ENCODE measurements at regions not wholly inside any gene's neighbourhood (a gene's known extent, or its start where the extent isn't known, plus 50 kb on each side); places are given as distances from the start of the nearest gene placed in this dataset.

DNA sequence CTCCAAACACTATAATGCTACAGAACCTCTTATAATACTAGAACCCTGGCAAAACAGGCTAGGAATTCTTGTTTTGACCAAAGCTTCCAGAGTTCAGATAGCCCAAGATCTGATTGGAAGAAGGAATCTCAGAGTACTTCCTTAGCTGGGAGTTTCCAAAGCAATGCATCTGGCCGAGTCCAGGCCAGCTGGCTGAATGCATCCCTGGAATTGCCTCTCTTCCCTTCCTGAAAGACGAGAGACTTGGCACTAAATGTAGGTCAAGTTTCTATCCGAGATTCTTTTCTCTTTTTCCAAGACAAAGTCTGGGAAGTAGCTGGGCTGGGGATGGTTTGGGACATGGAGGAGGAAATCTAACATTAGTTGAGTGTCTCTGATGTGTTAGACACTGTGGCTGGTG is 68.7 kb upstream of the ADPGK start:
- ATAC-seq (no peak), DNase-seq (no peak)
- no peak overlapping the region for H3K27ac ChIP-seq
- H3K36me3 ChIP-seq, result no peaks in the 10 kb centered on the region
- no peak overlapping the region for H3K4me3 ChIP-seq
- no peaks in the 10 kb centered on the region for H3K9me3 ChIP-seq
- H3K27me3 ChIP-seq, result no peaks in the 10 kb centered on the region
- H3K4me1 ChIP-seq, result no peaks in the 10 kb centered on the region
- intact Hi-C loops (cut with DNase I), result no loop called here
- WGBS (ENCODE audit: insufficient coverage, low coverage, low lambda C conversion rate, missing lambda C conversion rate), result 35% methylated on average over 3 of the region's 3 CpGs
- TF ChIP-seq, protein P1, sequence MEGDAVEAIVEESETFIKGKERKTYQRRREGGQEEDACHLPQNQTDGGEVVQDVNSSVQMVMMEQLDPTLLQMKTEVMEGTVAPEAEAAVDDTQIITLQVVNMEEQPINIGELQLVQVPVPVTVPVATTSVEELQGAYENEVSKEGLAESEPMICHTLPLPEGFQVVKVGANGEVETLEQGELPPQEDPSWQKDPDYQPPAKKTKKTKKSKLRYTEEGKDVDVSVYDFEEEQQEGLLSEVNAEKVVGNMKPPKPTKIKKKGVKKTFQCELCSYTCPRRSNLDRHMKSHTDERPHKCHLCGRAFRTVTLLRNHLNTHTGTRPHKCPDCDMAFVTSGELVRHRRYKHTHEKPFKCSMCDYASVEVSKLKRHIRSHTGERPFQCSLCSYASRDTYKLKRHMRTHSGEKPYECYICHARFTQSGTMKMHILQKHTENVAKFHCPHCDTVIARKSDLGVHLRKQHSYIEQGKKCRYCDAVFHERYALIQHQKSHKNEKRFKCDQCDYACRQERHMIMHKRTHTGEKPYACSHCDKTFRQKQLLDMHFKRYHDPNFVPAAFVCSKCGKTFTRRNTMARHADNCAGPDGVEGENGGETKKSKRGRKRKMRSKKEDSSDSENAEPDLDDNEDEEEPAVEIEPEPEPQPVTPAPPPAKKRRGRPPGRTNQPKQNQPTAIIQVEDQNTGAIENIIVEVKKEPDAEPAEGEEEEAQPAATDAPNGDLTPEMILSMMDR (IDR thresholded peaks at IDR 0.05), result no peak
- TF ChIP-seq POLR2A (IDR thresholded peaks at IDR 0.05), result no peak

GRCh38 chr15:72851586-72851985 is 68.0 kb upstream of the ADPGK start:
- H3K27ac ChIP-seq, result no peak overlapping the region
- no peak for TF ChIP-seq POLR2A (IDR thresholded peaks at IDR 0.05)
- TF ChIP-seq, protein P1 (IDR thresholded peaks at IDR 0.05), result no peak
- no peak overlapping the region for H3K4me3 ChIP-seq
- ATAC-seq, result no peak
- H3K9me3 ChIP-seq, result no peaks in the 10 kb centered on the region
- no peaks in the 10 kb centered on the region for H3K27me3 ChIP-seq
- 47% methylated on average over 6 of the region's 8 CpGs for WGBS (ENCODE audit: insufficient coverage, low coverage, low lambda C conversion rate, missing lambda C conversion rate)
- H3K4me1 ChIP-seq, result no peaks in the 10 kb centered on the region
- DNase-seq, result no peak
- intact Hi-C loops (cut with DNase I), result no loop called here
- H3K36me3 ChIP-seq, result no peaks in the 10 kb centered on the region

GRCh38 chr15:72850833-72851232 is 67.3 kb upstream of the ADPGK start:
- WGBS (ENCODE audit: insufficient coverage, low coverage, low lambda C conversion rate, missing lambda C conversion rate), result 46% methylated on average over 3 of the region's 3 CpGs
- ATAC-seq (no peak), DNase-seq (no peak)
- no peak overlapping the region for H3K27ac ChIP-seq
- intact Hi-C loops (cut with DNase I), result no loop called here
- no peaks in the 10 kb centered on the region for H3K36me3 ChIP-seq
- H3K27me3 ChIP-seq, result no peaks in the 10 kb centered on the region
- H3K4me1 ChIP-seq, result no peaks in the 10 kb centered on the region
- no peak overlapping the region for H3K4me3 ChIP-seq
- TF ChIP-seq POLR2A (IDR thresholded peaks at IDR 0.05), result no peak
- TF ChIP-seq, protein P1 (IDR thresholded peaks at IDR 0.05), result no peak
- no peaks in the 10 kb centered on the region for H3K9me3 ChIP-seq

- H3K4me3 ChIP-seq, result no peak overlapping the region
- H3K36me3 ChIP-seq, result no peaks in the 10 kb centered on the region
- DNase-seq (no peak), ATAC-seq (no peak)
- intact Hi-C loops (cut with DNase I), result no loop called here
- H3K9me3 ChIP-seq, result no peaks in the 10 kb centered on the region
- 14% methylated on average over 1 of the region's 3 CpGs for WGBS (ENCODE audit: insufficient coverage, low coverage, low lambda C conversion rate, missing lambda C conversion rate)
- H3K4me1 ChIP-seq, result no peaks in the 10 kb centered on the region
- H3K27ac ChIP-seq, result no peak overlapping the region
- TF ChIP-seq POLR2A (IDR thresholded peaks at IDR 0.05), result no peak
- TF ChIP-seq, protein P1 (IDR thresholded peaks at IDR 0.05), result no peak
- no peaks in the 10 kb centered on the region for H3K27me3 ChIP-seq
These were observed 64.2 kb upstream of the ADPGK start for GRCh38 chr15:72847806-72848205.

DNA sequence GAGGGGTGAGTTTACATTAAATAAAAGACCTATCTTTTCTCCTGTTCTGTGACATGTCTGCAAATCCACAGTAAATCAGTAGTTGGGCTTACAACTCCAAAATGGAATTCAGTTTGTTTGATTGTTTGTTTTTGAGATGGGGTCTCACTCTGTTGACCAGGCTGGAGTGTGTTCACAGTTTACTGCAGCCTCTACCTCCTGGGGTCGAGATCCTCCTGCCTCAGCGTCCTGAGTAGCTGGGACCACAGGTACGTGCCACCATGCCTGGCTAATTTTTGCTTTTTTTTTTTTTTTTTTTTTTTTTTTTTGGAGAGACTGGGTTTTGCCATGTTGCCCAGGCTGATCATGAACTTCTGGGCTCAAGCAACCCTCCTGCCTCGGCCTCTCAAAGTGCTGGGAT is 63.5 kb upstream of the ADPGK start:
- Histone ChIP-seq H3K27ac (no peak overlapping the region), H3K36me3 (no peaks in the 10 kb centered on the region), H3K4me1 (no peaks in the 10 kb centered on the region), H3K9me3 (no peaks in the 10 kb centered on the region), H3K27me3 (no peaks in the 10 kb centered on the region), H3K4me3 (no peak overlapping the region)
- no peak for DNase-seq
- 67% methylated on average over 1 of the region's 4 CpGs for WGBS (ENCODE audit: insufficient coverage, low coverage, low lambda C conversion rate, missing lambda C conversion rate)
- TF ChIP-seq, protein P1 (IDR thresholded peaks at IDR 0.05), result no peak
- ATAC-seq, result no peak
- intact Hi-C loops (cut with DNase I), result no loop called here

Data from right lobe of liver (tissue), 6 donors.